ENCODE measurements at regions not wholly inside any gene's neighbourhood (a gene's known extent, or its start where the extent isn't known, plus 50 kb on each side); places are given as distances from the start of the nearest gene placed in this dataset.

DNA sequence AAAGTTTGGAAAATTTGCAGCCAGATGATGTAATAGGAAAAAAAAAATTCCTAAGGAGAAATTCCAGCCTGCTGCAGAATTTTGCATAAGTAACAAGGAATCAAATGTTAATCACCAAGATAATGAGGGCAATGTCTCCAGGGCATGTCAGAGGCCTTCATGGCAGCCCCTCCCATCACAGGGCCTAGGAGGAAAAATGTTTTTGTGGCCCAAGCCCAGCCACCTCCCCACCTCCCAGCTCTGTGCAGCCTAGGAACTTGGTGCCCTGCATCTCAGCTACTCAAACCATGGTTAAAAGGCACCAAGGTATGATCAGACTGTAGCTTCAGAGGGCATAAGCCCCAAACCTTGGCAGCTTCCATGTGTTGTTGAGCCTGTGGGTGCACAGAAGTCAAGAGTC is 704.7 kb upstream of the ROBO1 start:
- no peaks in the 10 kb centered on the region for H3K36me3 ChIP-seq (ENCODE audit: insufficient read depth, low read length)
- no peak overlapping the region for H3K4me3 ChIP-seq (ENCODE audit: low read length)
- H3K9me3 ChIP-seq (ENCODE audit: insufficient read depth, low read depth, low read length), result no peaks in the 10 kb centered on the region
- H3K9ac ChIP-seq (ENCODE audit: low read depth, low read length), result no peak overlapping the region
- no peaks in the 10 kb centered on the region; the same call in 1 of the 2 replicates for H3K4me1 ChIP-seq (ENCODE audit: insufficient read depth, low read length)
- H3K27ac ChIP-seq (ENCODE audit: low read depth, low read length), result no peak overlapping the region
- H3K27me3 ChIP-seq (ENCODE audit: insufficient read depth, low read length), result no peaks in the 10 kb centered on the region

GRCh38 chr3:80470433-80470832 is 702.6 kb upstream of the ROBO1 start:
- H3K9me3 ChIP-seq (ENCODE audit: insufficient read depth, low read depth, low read length), result no peaks in the 10 kb centered on the region
- H3K27ac ChIP-seq (ENCODE audit: low read depth, low read length), result no peak overlapping the region
- no peaks in the 10 kb centered on the region; the same call in 1 of the 2 replicates for H3K4me1 ChIP-seq (ENCODE audit: insufficient read depth, low read length)
- H3K9ac ChIP-seq (ENCODE audit: low read depth, low read length), result no peak overlapping the region
- H3K36me3 ChIP-seq (ENCODE audit: insufficient read depth, low read length), result no peaks in the 10 kb centered on the region
- H3K27me3 ChIP-seq (ENCODE audit: insufficient read depth, low read length), result no peaks in the 10 kb centered on the region
- H3K4me3 ChIP-seq (ENCODE audit: low read length), result no peak overlapping the region
- WGBS, result 100% methylated on average over 1 of the region's 2 CpGs

GRCh38 chr3:80465746-80466145 is 697.9 kb upstream of the ROBO1 start:
- WGBS, result 100% methylated on average over 1 of the region's 1 CpG
- no peaks in the 10 kb centered on the region for H3K27me3 ChIP-seq (ENCODE audit: insufficient read depth, low read length)
- H3K9ac ChIP-seq (ENCODE audit: low read depth, low read length), result no peak overlapping the region
- no peak overlapping the region for H3K4me3 ChIP-seq (ENCODE audit: low read length)
- no peaks in the 10 kb centered on the region for H3K9me3 ChIP-seq (ENCODE audit: insufficient read depth, low read depth, low read length)
- no peaks in the 10 kb centered on the region for H3K4me1 ChIP-seq (ENCODE audit: insufficient read depth, low read length)
- H3K27ac ChIP-seq (ENCODE audit: low read depth, low read length), result no peak overlapping the region
- H3K36me3 ChIP-seq (ENCODE audit: insufficient read depth, low read length), result no peaks in the 10 kb centered on the region

DNA sequence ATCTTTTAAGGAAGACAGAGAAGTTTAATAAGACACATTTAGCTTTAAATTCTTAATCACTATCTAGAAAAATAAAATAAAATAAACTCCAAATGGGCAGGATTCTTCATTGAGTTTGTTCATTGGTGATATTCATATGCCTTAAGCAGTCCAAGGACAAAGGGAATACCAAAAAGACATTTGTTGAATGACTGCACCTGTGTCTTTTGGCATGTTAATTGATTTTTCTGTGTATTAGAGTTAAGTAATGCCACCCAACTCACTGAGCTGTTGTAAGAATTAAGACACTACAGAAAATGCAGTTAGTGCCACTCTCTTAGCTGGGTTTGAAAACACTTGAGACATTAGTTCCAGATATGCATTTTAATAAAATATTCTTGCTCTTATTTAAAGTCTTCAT is 683.6 kb upstream of the ROBO1 start:
- Histone ChIP-seq H3K27ac (ENCODE audit: low read depth, low read length) (no peak overlapping the region), H3K4me3 (ENCODE audit: low read length) (no peak overlapping the region), H3K9me3 (ENCODE audit: insufficient read depth, low read depth, low read length) (no peaks in the 10 kb centered on the region), H3K27me3 (ENCODE audit: insufficient read depth, low read length) (no peaks in the 10 kb centered on the region), H3K36me3 (ENCODE audit: insufficient read depth, low read length) (no peaks in the 10 kb centered on the region), H3K9ac (ENCODE audit: low read depth, low read length) (no peak overlapping the region), H3K4me1 (ENCODE audit: insufficient read depth, low read length) (peaks cover 18% of the 10 kb centered on the region; the same call in 1 of the 2 replicates)

GRCh38 chr3:80445641-80446040 is 677.8 kb upstream of the ROBO1 start:
- H3K27ac ChIP-seq (ENCODE audit: low read depth, low read length), result no peak overlapping the region
- no peak overlapping the region for H3K9ac ChIP-seq (ENCODE audit: low read depth, low read length)
- H3K36me3 ChIP-seq (ENCODE audit: insufficient read depth, low read length), result no peaks in the 10 kb centered on the region
- 82% methylated on average over 4 of the region's 5 CpGs for WGBS
- H3K4me3 ChIP-seq (ENCODE audit: low read length), result no peak overlapping the region
- peaks cover 11% of the 10 kb centered on the region for H3K4me1 ChIP-seq (ENCODE audit: insufficient read depth, low read length)
- no peaks in the 10 kb centered on the region for H3K9me3 ChIP-seq (ENCODE audit: insufficient read depth, low read depth, low read length)
- H3K27me3 ChIP-seq (ENCODE audit: insufficient read depth, low read length), result no peaks in the 10 kb centered on the region

DNA sequence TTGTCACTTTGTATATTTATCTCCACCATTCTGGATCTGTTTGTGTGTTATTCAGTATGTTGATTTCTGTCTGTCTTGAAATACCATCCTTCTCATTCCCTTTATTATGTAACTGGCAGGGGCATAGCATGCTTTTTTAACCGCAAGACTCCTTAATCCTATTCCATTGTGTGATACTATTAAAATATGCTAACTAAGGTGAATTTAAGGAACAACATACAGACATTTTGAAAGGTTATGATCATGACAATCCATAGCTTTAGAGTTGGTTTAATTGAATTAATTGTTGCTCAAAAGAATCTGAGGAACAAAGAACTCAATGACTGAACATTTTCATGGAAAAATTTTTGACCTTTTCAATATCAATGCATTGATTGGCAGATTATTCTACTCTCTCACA is 677.3 kb upstream of the ROBO1 start:
- Histone ChIP-seq H3K4me1 (ENCODE audit: insufficient read depth, low read length) (peaks cover 11% of the 10 kb centered on the region), H3K27ac (ENCODE audit: low read depth, low read length) (no peak overlapping the region), H3K9me3 (ENCODE audit: insufficient read depth, low read depth, low read length) (no peaks in the 10 kb centered on the region), H3K4me3 (ENCODE audit: low read length) (no peak overlapping the region), H3K27me3 (ENCODE audit: insufficient read depth, low read length) (no peaks in the 10 kb centered on the region), H3K36me3 (ENCODE audit: insufficient read depth, low read length) (no peaks in the 10 kb centered on the region), H3K9ac (ENCODE audit: low read depth, low read length) (no peak overlapping the region)
- no CpG with 5 or more reads among the region's 1 CpG for WGBS

DNA sequence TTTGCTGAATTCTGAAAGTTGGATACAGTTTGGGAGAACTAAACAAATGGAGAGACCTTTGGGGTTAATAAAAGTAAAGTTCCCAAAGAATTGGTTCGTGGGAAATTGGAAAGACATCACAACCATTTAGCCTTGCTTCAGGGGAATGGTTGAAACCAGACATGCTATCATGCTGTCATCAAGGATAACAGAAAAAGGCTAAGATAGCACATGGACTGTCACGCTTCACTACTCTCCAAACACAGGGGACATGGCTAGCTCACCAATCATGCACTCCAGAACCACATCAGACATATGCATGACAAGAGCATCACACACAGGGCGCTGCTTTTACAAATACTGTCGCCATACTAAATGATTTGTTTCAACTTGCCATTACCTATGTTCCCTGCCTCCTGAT is 671.7 kb upstream of the ROBO1 start:
- no peak overlapping the region for H3K4me3 ChIP-seq (ENCODE audit: low read length)
- no peak overlapping the region for H3K9ac ChIP-seq (ENCODE audit: low read depth, low read length)
- H3K27me3 ChIP-seq (ENCODE audit: insufficient read depth, low read length), result no peaks in the 10 kb centered on the region
- H3K36me3 ChIP-seq (ENCODE audit: insufficient read depth, low read length), result no peaks in the 10 kb centered on the region
- 91% methylated on average over 4 of the region's 4 CpGs for WGBS
- no peak overlapping the region for H3K27ac ChIP-seq (ENCODE audit: low read depth, low read length)
- H3K4me1 ChIP-seq (ENCODE audit: insufficient read depth, low read length), result no peaks in the 10 kb centered on the region
- H3K9me3 ChIP-seq (ENCODE audit: insufficient read depth, low read depth, low read length), result no peaks in the 10 kb centered on the region

DNA sequence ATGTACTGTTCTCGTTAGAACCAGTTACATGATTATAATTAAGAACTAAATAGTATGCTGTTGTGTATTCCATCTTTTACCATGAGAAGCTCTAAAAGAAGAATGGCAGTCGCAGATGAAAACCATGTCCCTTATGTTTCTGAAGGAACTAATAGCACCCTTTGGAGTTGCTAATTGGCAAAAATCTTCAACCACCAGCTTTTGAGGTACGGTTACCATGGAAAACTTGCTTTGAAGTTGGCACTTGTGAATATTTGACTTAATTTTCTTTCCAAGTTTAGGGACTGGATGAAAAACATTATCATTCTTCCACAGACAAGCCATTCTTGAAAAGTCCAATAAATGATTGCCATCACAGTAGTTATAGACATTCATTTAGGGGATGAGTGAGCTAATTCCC is 666.6 kb upstream of the ROBO1 start:
- H3K4me3 ChIP-seq (ENCODE audit: low read length), result no peak overlapping the region
- H3K9ac ChIP-seq (ENCODE audit: low read depth, low read length), result no peak overlapping the region
- no peak overlapping the region for H3K27ac ChIP-seq (ENCODE audit: low read depth, low read length)
- H3K27me3 ChIP-seq (ENCODE audit: insufficient read depth, low read length), result no peaks in the 10 kb centered on the region
- no peaks in the 10 kb centered on the region for H3K36me3 ChIP-seq (ENCODE audit: insufficient read depth, low read length)
- 96% methylated on average over 2 of the region's 3 CpGs for WGBS
- H3K4me1 ChIP-seq (ENCODE audit: insufficient read depth, low read length), result no peaks in the 10 kb centered on the region
- no peaks in the 10 kb centered on the region for H3K9me3 ChIP-seq (ENCODE audit: insufficient read depth, low read depth, low read length)

- H3K9me3 ChIP-seq (ENCODE audit: insufficient read depth, low read depth, low read length), result no peaks in the 10 kb centered on the region
- H3K9ac ChIP-seq (ENCODE audit: low read depth, low read length), result no peak overlapping the region
- H3K4me1 ChIP-seq (ENCODE audit: insufficient read depth, low read length), result no peaks in the 10 kb centered on the region
- H3K27me3 ChIP-seq (ENCODE audit: insufficient read depth, low read length), result no peaks in the 10 kb centered on the region
- no peak overlapping the region for H3K27ac ChIP-seq (ENCODE audit: low read depth, low read length)
- no peak overlapping the region for H3K4me3 ChIP-seq (ENCODE audit: low read length)
- WGBS, result 52% methylated on average over 2 of the region's 2 CpGs
- H3K36me3 ChIP-seq (ENCODE audit: insufficient read depth, low read length), result no peaks in the 10 kb centered on the region
These were observed 657.2 kb upstream of the ROBO1 start for GRCh38 chr3:80424951-80425350.

DNA sequence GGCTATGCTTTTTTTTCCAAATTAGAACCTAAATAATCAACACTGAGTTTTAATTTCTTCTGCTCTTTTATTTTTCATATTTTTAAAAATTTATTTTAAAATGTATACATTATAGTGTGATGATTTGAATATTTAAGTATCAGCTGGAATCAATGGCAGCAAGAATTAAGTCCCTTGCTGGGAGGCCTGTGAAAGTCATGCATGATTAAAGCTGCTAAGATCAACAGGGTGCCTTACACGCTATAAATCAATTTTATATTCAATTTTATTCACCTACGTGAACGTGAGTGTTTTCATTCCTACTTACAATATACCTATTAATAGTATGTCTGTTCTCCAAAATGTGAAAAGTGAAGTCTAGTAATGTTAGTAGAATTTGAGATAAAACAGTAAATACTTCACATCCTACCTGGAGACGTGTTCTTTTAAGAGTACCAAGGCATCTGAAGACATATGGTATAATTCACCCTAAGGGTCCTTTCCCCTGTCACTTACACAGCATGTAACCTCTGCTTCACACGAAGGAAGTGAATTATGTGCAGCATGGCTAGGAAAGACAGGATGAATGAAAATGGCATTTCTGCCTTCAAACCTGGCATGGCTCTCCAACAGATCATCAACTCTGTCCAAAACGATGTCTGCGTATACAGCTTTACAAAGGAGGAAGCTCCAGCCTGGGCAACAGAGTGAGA is 640.4 kb upstream of the ROBO1 start:
- Histone ChIP-seq H3K36me3 (ENCODE audit: insufficient read depth, low read length) (no peaks in the 10 kb centered on the region), H3K27me3 (ENCODE audit: insufficient read depth, low read length) (no peaks in the 10 kb centered on the region), H3K4me3 (ENCODE audit: low read length) (no peak overlapping the region), H3K4me1 (ENCODE audit: insufficient read depth, low read length) (no peaks in the 10 kb centered on the region), H3K9me3 (ENCODE audit: insufficient read depth, low read depth, low read length) (no peaks in the 10 kb centered on the region), H3K27ac (ENCODE audit: low read depth, low read length) (no peak overlapping the region), H3K9ac (ENCODE audit: low read depth, low read length) (no peak overlapping the region)
- 89% methylated on average over 5 of the region's 7 CpGs for WGBS

GRCh38 chr3:80405618-80406017 is 637.8 kb upstream of the ROBO1 start:
- no peak overlapping the region for H3K9ac ChIP-seq (ENCODE audit: low read depth, low read length)
- H3K4me3 ChIP-seq (ENCODE audit: low read length), result no peak overlapping the region
- no peaks in the 10 kb centered on the region for H3K4me1 ChIP-seq (ENCODE audit: insufficient read depth, low read length)
- no peak overlapping the region for H3K27ac ChIP-seq (ENCODE audit: low read depth, low read length)
- H3K27me3 ChIP-seq (ENCODE audit: insufficient read depth, low read length), result no peaks in the 10 kb centered on the region
- WGBS, result 95% methylated on average over 5 of the region's 5 CpGs
- H3K9me3 ChIP-seq (ENCODE audit: insufficient read depth, low read depth, low read length), result no peaks in the 10 kb centered on the region
- no peaks in the 10 kb centered on the region for H3K36me3 ChIP-seq (ENCODE audit: insufficient read depth, low read length)

GRCh38 chr3:80395023-80395422 is 627.2 kb upstream of the ROBO1 start:
- no peak overlapping the region for H3K4me3 ChIP-seq (ENCODE audit: low read length)
- no peaks in the 10 kb centered on the region for H3K36me3 ChIP-seq (ENCODE audit: insufficient read depth, low read length)
- no peaks in the 10 kb centered on the region for H3K27me3 ChIP-seq (ENCODE audit: insufficient read depth, low read length)
- H3K9ac ChIP-seq (ENCODE audit: low read depth, low read length), result no peak overlapping the region
- 96% methylated on average over 4 of the region's 5 CpGs for WGBS
- no peak overlapping the region for H3K27ac ChIP-seq (ENCODE audit: low read depth, low read length)
- H3K4me1 ChIP-seq (ENCODE audit: insufficient read depth, low read length), result no peaks in the 10 kb centered on the region
- no peaks in the 10 kb centered on the region for H3K9me3 ChIP-seq (ENCODE audit: insufficient read depth, low read depth, low read length)

Measured in HUES64 (cell line).